CD4-positive, alpha-beta T cell (primary cell): ENCODE measurements at regions not wholly inside any gene's neighbourhood (a gene's known extent, or its start where the extent isn't known, plus 50 kb on each side); places are given as distances from the start of the nearest gene placed in this dataset.

Experiments used
- ATAC-seq: fragments of 200-7000 bp; cut with Tn5 transposase; one replicate; pipeline ENCODE4 v1.10.0; 2022; ENCODE audit warnings: mild to moderate bottlenecking; ENCODE audit not compliant: poor library complexity
- CTCF ChIA-PET: fragments of 350-600 bp; sonication (Branson Sonifier 250); formaldehyde crosslinking; loops from one replicate; lab custom pipeline; 2021; ENCODE audit warnings: antibody characterized with exemption, inconsistent platforms; lab: Charles Lee
- POLR2A ChIA-PET: fragments of 350-600 bp; sonication (Branson Sonifier 250); formaldehyde crosslinking; loops from one replicate; lab custom pipeline; 2021; ENCODE audit warnings: antibody characterized with exemption, inconsistent platforms; lab: Charles Lee
- DNase-seq, 14 experiments: peaks; one replicate each; pipeline ENCODE4 v3.0.0-alpha.2; 2013 to 2020; ENCODE audit warnings: mixed read lengths in 2 of 14
- H3K27ac ChIP-seq, 2 donors: one replicate each; pipeline versions ENCODE4 v1.5.1 to v1.7.0; 2013; ENCODE audit warnings: low read length in 2 of 2, low read depth in 1 of 2, mild to moderate bottlenecking in 1 of 2
- H3K27me3 ChIP-seq, 2 experiments: 1 replicate in 1 of 2; 2 replicates in 1 of 2; pipeline versions ENCODE4 v1.6.1 to v1.7.0; 2013; ENCODE audit warnings: low read length in 2 of 2, control low read depth in 1 of 2, mild to moderate bottlenecking in 1 of 2, moderate library complexity in 1 of 2; ENCODE audit not compliant: insufficient read depth in 2 of 2, control insufficient read depth in 1 of 2
- H3K36me3 ChIP-seq: one replicate; pipeline ENCODE4 v1.6.1; 2013; ENCODE audit warnings: low read length, control low read depth; ENCODE audit not compliant: insufficient read depth
- H3K4me1 ChIP-seq: one replicate; pipeline ENCODE4 v1.6.1; 2013; ENCODE audit warnings: low read length, control low read depth; ENCODE audit not compliant: insufficient read depth
- H3K4me3 ChIP-seq: one replicate; pipeline ENCODE4 v1.5.1; 2013; ENCODE audit warnings: mild to moderate bottlenecking, low read length, moderate library complexity
- H3K9me3 ChIP-seq, 2 experiments: 1 replicate in 1 of 2; 2 replicates in 1 of 2; pipeline versions ENCODE4 v1.6.1 to v1.7.0; 2013; ENCODE audit warnings: low read length in 2 of 2, mild to moderate bottlenecking in 2 of 2, control low read depth in 1 of 2, moderate library complexity in 1 of 2; ENCODE audit not compliant: control insufficient read depth in 1 of 2, insufficient read depth in 1 of 2
- H3K27ac Mint-ChIP-seq: one replicate; pipeline ENCODE4 v1.8.0; 2020; ENCODE audit warnings: mixed read lengths
- H3K27me3 Mint-ChIP-seq: one replicate; pipeline ENCODE4 v1.8.0; 2021; ENCODE audit warnings: mixed read lengths
- H3K36me3 Mint-ChIP-seq: one replicate; pipeline ENCODE4 v1.8.0; 2021; ENCODE audit warnings: low read depth, mixed read lengths
- H3K4me1 Mint-ChIP-seq: one replicate; pipeline ENCODE4 v1.8.0; 2021; ENCODE audit warnings: low read depth, mixed read lengths
- H3K4me3 Mint-ChIP-seq: one replicate; pipeline ENCODE4 v1.8.0; 2020; ENCODE audit warnings: mild to moderate bottlenecking, mixed read lengths
- H3K9me3 Mint-ChIP-seq: one replicate; pipeline ENCODE4 v1.8.0; 2020; ENCODE audit warnings: mixed read lengths
- intact Hi-C, 2 experiments: fragments of 100-400 bp; cut with DNase I in 1 of 2; cut with micrococcal nuclease in 1 of 2; formaldehyde crosslinking; loops; one replicate each; pipeline versions ENCODE4 v1.15.1 to v1.9.0; 2023 to 2025; cut with DNase I, micrococcal nuclease
- TF ChIP-seq, protein P1 (sequence below): fragments of 200-600 bp; IDR thresholded peaks from one replicate; pipeline ENCODE4 v1.8.0; 2022; ENCODE audit warnings: antibody characterized with exemption, mild to moderate bottlenecking

DNA sequence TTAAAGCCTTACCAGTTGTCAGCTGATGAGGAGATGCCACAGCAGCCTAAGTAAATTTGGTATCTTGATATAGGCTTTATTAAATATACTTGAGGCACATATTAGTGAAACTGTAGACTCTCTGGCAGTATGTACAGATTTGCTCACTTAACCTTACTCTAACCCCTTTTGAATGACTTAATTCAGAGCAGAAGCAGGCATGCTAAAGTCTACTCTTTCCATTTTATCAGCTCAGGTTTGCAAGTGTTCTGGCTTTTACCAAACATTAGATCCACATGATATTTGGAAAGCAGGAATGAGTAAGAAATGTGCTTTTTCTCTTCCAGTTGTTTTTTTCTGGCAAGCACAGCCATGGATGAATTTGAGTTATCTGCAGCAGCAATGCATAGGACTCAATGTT lies 541.0 kb upstream of the PCDH9 start:
- H3K27ac Mint-ChIP-seq = no peak overlapping the region
- H3K4me3 Mint-ChIP-seq = no peak overlapping the region
- H3K27me3 Mint-ChIP-seq = no peaks in the 10 kb centered on the region
- Histone ChIP-seq H3K27me3 (no peaks in the 10 kb centered on the region), H3K4me3 (no peak overlapping the region), H3K36me3 (no peaks in the 10 kb centered on the region), H3K4me1 (no peaks in the 10 kb centered on the region), H3K27ac (no peak overlapping the region), H3K9me3 (peaks cover 0 to 16% of the 10 kb centered on the region in 2 experiments)
- POLR2A ChIA-PET = no interaction called here
- CTCF ChIA-PET = no interaction called here
- intact Hi-C loops = no loop called here
- DNase-seq (no peak), ATAC-seq (no peak)
- TF ChIP-seq, protein P1, sequence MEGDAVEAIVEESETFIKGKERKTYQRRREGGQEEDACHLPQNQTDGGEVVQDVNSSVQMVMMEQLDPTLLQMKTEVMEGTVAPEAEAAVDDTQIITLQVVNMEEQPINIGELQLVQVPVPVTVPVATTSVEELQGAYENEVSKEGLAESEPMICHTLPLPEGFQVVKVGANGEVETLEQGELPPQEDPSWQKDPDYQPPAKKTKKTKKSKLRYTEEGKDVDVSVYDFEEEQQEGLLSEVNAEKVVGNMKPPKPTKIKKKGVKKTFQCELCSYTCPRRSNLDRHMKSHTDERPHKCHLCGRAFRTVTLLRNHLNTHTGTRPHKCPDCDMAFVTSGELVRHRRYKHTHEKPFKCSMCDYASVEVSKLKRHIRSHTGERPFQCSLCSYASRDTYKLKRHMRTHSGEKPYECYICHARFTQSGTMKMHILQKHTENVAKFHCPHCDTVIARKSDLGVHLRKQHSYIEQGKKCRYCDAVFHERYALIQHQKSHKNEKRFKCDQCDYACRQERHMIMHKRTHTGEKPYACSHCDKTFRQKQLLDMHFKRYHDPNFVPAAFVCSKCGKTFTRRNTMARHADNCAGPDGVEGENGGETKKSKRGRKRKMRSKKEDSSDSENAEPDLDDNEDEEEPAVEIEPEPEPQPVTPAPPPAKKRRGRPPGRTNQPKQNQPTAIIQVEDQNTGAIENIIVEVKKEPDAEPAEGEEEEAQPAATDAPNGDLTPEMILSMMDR = no peak
- no peaks in the 10 kb centered on the region for H3K4me1 Mint-ChIP-seq
- no peaks in the 10 kb centered on the region for H3K36me3 Mint-ChIP-seq
- peaks cover 6% of the 10 kb centered on the region for H3K9me3 Mint-ChIP-seq

DNA sequence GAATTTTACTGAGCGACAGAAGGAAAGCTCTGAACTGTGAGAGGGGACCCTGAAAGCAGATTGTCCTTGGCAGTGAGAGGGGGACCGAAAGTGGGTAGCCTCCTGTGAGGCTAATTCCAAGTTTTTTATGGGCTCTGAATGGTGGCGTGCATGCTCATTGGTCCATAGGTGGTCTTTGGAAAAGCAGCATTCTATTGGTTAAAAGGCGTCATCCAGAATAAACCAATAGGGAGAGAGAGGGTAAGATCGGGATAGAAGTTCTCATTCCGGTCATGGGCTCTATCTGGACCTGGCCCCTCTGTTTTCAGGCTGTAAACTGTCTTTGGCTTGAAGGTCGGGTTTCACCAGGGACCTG lies 539.8 kb upstream of the PCDH9 start:
- H3K36me3 ChIP-seq = no peaks in the 10 kb centered on the region
- DNase-seq = no peak
- peaks cover 6% of the 10 kb centered on the region for H3K9me3 Mint-ChIP-seq
- H3K27me3 Mint-ChIP-seq = no peaks in the 10 kb centered on the region
- H3K4me1 Mint-ChIP-seq = no peaks in the 10 kb centered on the region
- H3K4me1 ChIP-seq = no peaks in the 10 kb centered on the region
- ChIA-PET POLR2A (no interaction called here), CTCF (no interaction called here)
- H3K27ac Mint-ChIP-seq = no peak overlapping the region
- no peak overlapping the region for H3K4me3 Mint-ChIP-seq
- TF ChIP-seq, protein P1 = no peak
- H3K27ac ChIP-seq = no peak overlapping the region
- H3K9me3 ChIP-seq = peaks cover 0 to 16% of the 10 kb centered on the region in 2 experiments
- intact Hi-C loops = no loop called here
- no peak for ATAC-seq
- H3K27me3 ChIP-seq = no peaks in the 10 kb centered on the region
- H3K36me3 Mint-ChIP-seq = no peaks in the 10 kb centered on the region
- H3K4me3 ChIP-seq = no peak overlapping the region

DNA sequence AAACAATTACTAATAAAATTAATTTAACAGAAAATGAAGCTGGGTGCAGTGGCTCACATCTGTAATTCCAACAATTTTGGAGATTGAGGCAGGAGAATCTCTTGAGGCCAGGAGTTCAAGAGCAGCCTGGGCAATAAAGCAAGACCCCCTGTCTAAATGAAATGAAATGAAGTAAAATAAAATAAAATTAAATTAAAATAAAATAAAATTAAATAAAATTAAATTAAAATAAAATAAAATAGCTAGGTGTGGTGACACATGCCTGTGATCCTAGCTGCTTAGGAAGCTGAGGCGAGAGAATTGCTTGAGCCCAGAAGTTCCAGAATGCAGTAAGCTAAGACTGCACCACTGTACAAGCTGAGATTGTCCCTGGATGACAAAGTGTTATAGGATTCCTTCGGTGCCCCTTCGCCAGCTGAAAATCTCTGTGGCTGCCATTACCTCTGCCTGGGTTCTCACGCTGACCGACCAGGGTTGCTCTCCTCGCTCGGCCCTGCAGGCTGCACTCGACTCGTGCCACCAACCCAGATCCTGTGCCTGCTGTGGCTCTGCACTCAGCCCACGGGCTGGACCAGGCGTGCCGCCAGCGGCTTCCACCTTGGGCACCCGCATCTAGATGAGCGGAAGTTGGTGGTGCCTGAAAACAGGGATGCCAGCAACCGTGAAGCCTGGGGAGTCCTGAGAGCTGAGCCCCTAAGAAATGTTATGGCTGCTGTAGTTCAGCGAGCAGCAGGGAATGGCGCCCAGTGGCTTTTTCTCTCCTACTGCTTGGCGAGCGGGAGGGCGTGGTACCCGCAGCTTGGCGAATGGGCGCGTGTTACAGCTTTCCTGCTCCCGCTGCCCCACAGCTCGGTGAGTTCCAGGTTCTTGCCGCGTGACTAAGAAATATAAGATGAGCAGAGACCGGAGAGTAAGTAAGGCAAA lies 539.2 kb upstream of the PCDH9 start:
- Histone ChIP-seq H3K27me3 (no peaks in the 10 kb centered on the region), H3K36me3 (no peaks in the 10 kb centered on the region), H3K27ac (no peak overlapping the region), H3K9me3 (peaks cover 0 to 16% of the 10 kb centered on the region in 2 experiments), H3K4me1 (no peaks in the 10 kb centered on the region), H3K4me3 (no peak overlapping the region)
- CTCF ChIA-PET = no interaction called here
- H3K27me3 Mint-ChIP-seq = no peaks in the 10 kb centered on the region
- no peak overlapping the region for H3K4me3 Mint-ChIP-seq
- no peak for ATAC-seq
- no peaks in the 10 kb centered on the region for H3K4me1 Mint-ChIP-seq
- DNase-seq = peak in 1 of 14 experiments; percentile 4
- no peaks in the 10 kb centered on the region for H3K36me3 Mint-ChIP-seq
- POLR2A ChIA-PET = no interaction called here
- no peak overlapping the region for H3K27ac Mint-ChIP-seq
- peaks cover 6% of the 10 kb centered on the region for H3K9me3 Mint-ChIP-seq
- intact Hi-C loops = no loop called here
- TF ChIP-seq, protein P1 = no peak
